GM23248 (cell line): ENCODE measurements at regions not wholly inside any gene's neighbourhood (a gene's known extent, or its start where the extent isn't known, plus 50 kb on each side); places are given as distances from the start of the nearest gene placed in this dataset.
"Not testable (repeated sequence)": the region's sequence is repeated elsewhere in the genome, so short reads cannot be mapped to it uniquely, and the experiment has no call there.

Experiments used
- EZH2 ChIP-seq: fragments of 200-600 bp; sonication (generic); IDR thresholded peaks from 2 replicates; pipeline ENCODE4 v1.6.1; 2018; ENCODE audit warnings: antibody characterized with exemption, mild to moderate bottlenecking; ENCODE audit not compliant: insufficient read depth, poor library complexity, severe bottlenecking
- EZH2phosphoT487 ChIP-seq: fragments of 200-600 bp; sonication (generic); IDR thresholded peaks from 2 replicates; pipeline ENCODE4 v1.6.1; 2018; ENCODE audit warnings: antibody characterized with exemption, moderate library complexity, mild to moderate bottlenecking, low read depth; ENCODE audit not compliant: insufficient read depth

GRCh38 chr13:44682416-44682815 is 106.3 kb upstream of the TSC22D1 start:
- not testable (repeated sequence) for TF ChIP-seq EZH2, EZH2phosphoT487
